Brain pericyte (primary cell): ENCODE measurements at regions not wholly inside any gene's neighbourhood (a gene's known extent, or its start where the extent isn't known, plus 50 kb on each side); places are given as distances from the start of the nearest gene placed in this dataset.
"Not testable (repeated sequence)": the region's sequence is repeated elsewhere in the genome, so short reads cannot be mapped to it uniquely, and the experiment has no call there.

Source experiments
- DNase-seq: peaks from one replicate; pipeline ENCODE4 v3.0.0-alpha.2; 2012; ENCODE audit warnings: low read depth, low spot score

GRCh38 chr1:29575277-29575676 is 339.0 kb downstream of the PTPRU start:
- no peak for DNase-seq

- DNase-seq, result no peak
These were observed 338.5 kb downstream of the PTPRU start for GRCh38 chr1:29574871-29575270.

GRCh38 chr1:29569971-29570634 is 333.8 kb downstream of the PTPRU start:
- no peak for DNase-seq

- no peak for DNase-seq
These were observed 330.9 kb downstream of the PTPRU start for GRCh38 chr1:29567257-29567656.

GRCh38 chr1:29565490-29565889 is 329.2 kb downstream of the PTPRU start:
- DNase-seq, result no peak

- no peak for DNase-seq
These were observed 327.2 kb downstream of the PTPRU start for GRCh38 chr1:29563571-29563970.

GRCh38 chr1:29563092-29563491 is 326.8 kb downstream of the PTPRU start:
- DNase-seq, result no peak

- no peak for DNase-seq
These were observed 322.7 kb downstream of the PTPRU start for GRCh38 chr1:29559056-29559455.

GRCh38 chr1:29557701-29558600 is 321.6 kb downstream of the PTPRU start:
- no peak for DNase-seq

- no peak for DNase-seq
These were observed 320.7 kb downstream of the PTPRU start for GRCh38 chr1:29557066-29557465.

GRCh38 chr1:29556657-29557056 is 320.3 kb downstream of the PTPRU start:
- no peak for DNase-seq

GRCh38 chr1:29555043-29555620 is 318.8 kb downstream of the PTPRU start:
- no peak for DNase-seq

- DNase-seq, result no peak
These were observed 318.0 kb downstream of the PTPRU start for GRCh38 chr1:29554208-29554778.

GRCh38 chr1:29551123-29551936 is 315.0 kb downstream of the PTPRU start:
- DNase-seq, result no peak

GRCh38 chr1:29550119-29550841 is 314.0 kb downstream of the PTPRU start:
- no peak for DNase-seq

GRCh38 chr1:29549728-29550118 is 313.4 kb downstream of the PTPRU start:
- DNase-seq, result not testable (repeated sequence)

- no peak for DNase-seq
These were observed 312.7 kb downstream of the PTPRU start for GRCh38 chr1:29549001-29549400.

GRCh38 chr1:29548091-29548490 is 311.8 kb downstream of the PTPRU start:
- DNase-seq, result no peak

GRCh38 chr1:29547300-29547699 is 311.0 kb downstream of the PTPRU start:
- DNase-seq, result no peak

- no peak for DNase-seq
These were observed 310.2 kb downstream of the PTPRU start for GRCh38 chr1:29546496-29546895.

GRCh38 chr1:29544406-29544805 is 308.1 kb downstream of the PTPRU start:
- no peak for DNase-seq
